Gastroesophageal sphincter (tissue), 4 donors: ENCODE measurements at regions not wholly inside any gene's neighbourhood (a gene's known extent, or its start where the extent isn't known, plus 50 kb on each side); places are given as distances from the start of the nearest gene placed in this dataset.

ENCODE experiments used
- ATAC-seq: fragments of 150-250 bp; one replicate; pipeline ENCODE4 v1.9.1; 2016; ENCODE audit warnings: mild to moderate bottlenecking, moderate library complexity
- H3K27ac ChIP-seq, 4 donors: fragments of 200-600 bp; sonication (generic) in 3 of 4; 1 replicate in 3 of 4; 2 replicates in 1 of 4; pipeline ENCODE4 v1.5.1; 2016 to 2019
- H3K27me3 ChIP-seq: fragments of 200-600 bp; sonication (generic); one replicate; pipeline ENCODE4 v1.5.1; 2019
- H3K36me3 ChIP-seq, 2 donors: fragments of 200-600 bp; sonication (generic); one replicate each; pipeline ENCODE4 v1.5.1; 2019; ENCODE audit warnings: control low read depth in 1 of 2
- H3K4me1 ChIP-seq, 3 donors: fragments of 200-600 bp; sonication (generic); 1 replicate in 2 of 3; 2 replicates in 1 of 3; pipeline ENCODE4 v1.5.1; 2016 to 2019; ENCODE audit warnings: control low read depth in 2 of 3
- H3K4me3 ChIP-seq, 2 donors: fragments of 200-600 bp; sonication (generic); one replicate each; pipeline ENCODE4 v1.5.1; 2019; ENCODE audit warnings: mild to moderate bottlenecking in 1 of 2, moderate library complexity in 1 of 2
- H3K9me3 ChIP-seq, 3 donors: fragments of 200-600 bp; sonication (generic); one replicate each; pipeline ENCODE4 v1.5.1; 2017 to 2019; ENCODE audit warnings: control low read depth in 2 of 3
- CTCF ChIP-seq, 4 experiments: fragments of 200-600 bp in 2 of 4; fragments of 450-650 bp in 2 of 4; sonication (generic) in 1 of 4; IDR thresholded peaks; one replicate each; pipeline ENCODE4 v1.5.1; 2017 to 2019; ENCODE audit warnings: antibody characterized with exemption in 4 of 4, mild to moderate bottlenecking in 2 of 4, moderate library complexity in 2 of 4
- EP300 ChIP-seq: sonication (generic); formaldehyde crosslinking; IDR thresholded peaks from one replicate; pipeline ENCODE4 v1.6.1; 2017; ENCODE audit warnings: antibody characterized with exemption, mild to moderate bottlenecking
- POLR2A ChIP-seq, 2 donors: fragments of 450-650 bp; IDR thresholded peaks; one replicate each; pipeline ENCODE4 v1.6.1; 2017; ENCODE audit warnings: antibody characterized with exemption in 2 of 2, mild to moderate bottlenecking in 2 of 2, moderate library complexity in 1 of 2
- POLR2AphosphoS5 ChIP-seq: sonication (generic); formaldehyde crosslinking; IDR thresholded peaks from one replicate; pipeline ENCODE4 v1.6.1; 2017; ENCODE audit warnings: antibody characterized with exemption
- WGBS, 2 donors: methylation state at CpG; one replicate each; pipeline ENCODE4 v1.1.5; 2018; ENCODE audit warnings: low coverage in 1 of 2; 5-methylcytosine and 5-hydroxymethylcytosine counted together

- Histone ChIP-seq H3K36me3 (no peaks in the 10 kb centered on the region), H3K27me3 (no peaks in the 10 kb centered on the region), H3K27ac (peak overlapping the region in 1 of 4 donors; percentile 15), H3K4me3 (no peak overlapping the region), H3K9me3 (no peaks in the 10 kb centered on the region), H3K4me1 (no peaks in the 10 kb centered on the region)
- TF ChIP-seq EP300 (no peak), POLR2A (IDR thresholded peaks at IDR 0.05) (no peak), POLR2AphosphoS5 (no peak), CTCF (IDR thresholded peaks at IDR 0.05) (no peak)
- no peak for ATAC-seq
- 25% methylated on average over 1 of the region's 9 CpGs; no CpG with 5 or more reads in 1 of the 2 donors for WGBS, 2 donors
Measured at GRCh38 chr3:139120086-139121056, 75.7 kb upstream of the PRR23C start.

- Histone ChIP-seq H3K4me3 (no peak overlapping the region), H3K27ac (peak overlapping the region in 1 of 4 donors; percentile 15), H3K27me3 (no peaks in the 10 kb centered on the region), H3K9me3 (no peaks in the 10 kb centered on the region), H3K36me3 (no peaks in the 10 kb centered on the region), H3K4me1 (no peaks in the 10 kb centered on the region)
- 11 to 24% methylated on average over 2 to 8 of the region's 8 CpGs for WGBS, 2 donors
- no peak for TF ChIP-seq POLR2AphosphoS5
- TF ChIP-seq CTCF (IDR thresholded peaks at IDR 0.05): no peak
- no peak for TF ChIP-seq POLR2A (IDR thresholded peaks at IDR 0.05)
- no peak for TF ChIP-seq EP300
- ATAC-seq: peak; percentile 29
Measured at GRCh38 chr3:139121513-139122220, 77.0 kb upstream of the PRR23C start.

- Histone ChIP-seq H3K27me3 (no peaks in the 10 kb centered on the region), H3K4me3 (no peak overlapping the region), H3K4me1 (no peaks in the 10 kb centered on the region), H3K9me3 (no peaks in the 10 kb centered on the region), H3K36me3 (no peaks in the 10 kb centered on the region), H3K27ac (no peak overlapping the region)
- peak; percentile 80 for ATAC-seq
- TF ChIP-seq CTCF (IDR thresholded peaks at IDR 0.05): no peak
- TF ChIP-seq EP300: no peak
- TF ChIP-seq POLR2A (IDR thresholded peaks at IDR 0.05): no peak
- no peak for TF ChIP-seq POLR2AphosphoS5
- WGBS, 2 donors: 8 to 45% methylated on average over 3 of the region's 3 CpGs
Measured at GRCh38 chr3:139122221-139122581, 77.5 kb upstream of the PRR23C start.

- H3K4me3 ChIP-seq: no peak overlapping the region
- H3K36me3 ChIP-seq: no peaks in the 10 kb centered on the region
- TF ChIP-seq CTCF (IDR thresholded peaks at IDR 0.05) (no peak), EP300 (no peak), POLR2A (IDR thresholded peaks at IDR 0.05) (no peak), POLR2AphosphoS5 (no peak)
- peak overlapping the region in 1 of 4 donors; percentile 23 for H3K27ac ChIP-seq
- no peaks in the 10 kb centered on the region for H3K4me1 ChIP-seq
- WGBS, 2 donors: 71% methylated on average over 1 of the region's 2 CpGs; no CpG with 5 or more reads in 1 of the 2 donors
- H3K27me3 ChIP-seq: no peaks in the 10 kb centered on the region
- no peak for ATAC-seq
- no peaks in the 10 kb centered on the region for H3K9me3 ChIP-seq
Measured at GRCh38 chr3:139122612-139123011, 77.9 kb upstream of the PRR23C start.
